SK-N-SH treated with all-trans-retinoic acid at 6 μM for 48 hours (cell line): ENCODE measurements at regions not wholly inside any gene's neighbourhood (a gene's known extent, or its start where the extent isn't known, plus 50 kb on each side); places are given as distances from the start of the nearest gene placed in this dataset.

Source experiments
- ATAC-seq: fragments of 200-7000 bp; cut with Tn5 transposase; 3 replicates; pipeline ENCODE4 v1.9.1; 2020; ENCODE audit warnings: mild to moderate bottlenecking, moderate library complexity
- ARNTL ChIP-seq: fragments of 450-650 bp; formaldehyde crosslinking; IDR thresholded peaks from 2 replicates; pipeline ENCODE4 v1.5.0; 2020; ENCODE audit warnings: low read depth, mild to moderate bottlenecking, moderate library complexity, borderline replicate concordance
- BACH2 ChIP-seq: fragments of 250-450 bp; sonication (Bioruptor Pico); IDR thresholded peaks from 2 replicates; pipeline ENCODE4 v1.9.0; 2021; ENCODE audit warnings: mild to moderate bottlenecking, borderline replicate concordance
- CREB5 ChIP-seq: fragments of 250-450 bp; sonication (Bioruptor Pico); IDR thresholded peaks from 2 replicates; pipeline ENCODE4 v1.5.1; 2020; ENCODE audit warnings: low read depth, mild to moderate bottlenecking, moderate library complexity
- CSDC2 ChIP-seq: fragments of 250-450 bp; sonication (Bioruptor Pico); IDR thresholded peaks from 2 replicates; pipeline ENCODE4 v1.5.0; 2020; ENCODE audit warnings: mild to moderate bottlenecking, moderate library complexity
- ESRRG ChIP-seq: fragments of 250-450 bp; sonication (Bioruptor Pico); IDR thresholded peaks from 2 replicates; pipeline ENCODE4 v1.6.1; 2021; ENCODE audit warnings: mild to moderate bottlenecking
- GLIS3 ChIP-seq: fragments of 250-450 bp; sonication (Bioruptor Pico); IDR thresholded peaks from 2 replicates; pipeline ENCODE4 v1.5.0; 2020; ENCODE audit warnings: mild to moderate bottlenecking, moderate library complexity
- ISL1 ChIP-seq: fragments of 250-450 bp; sonication (Bioruptor Pico); IDR thresholded peaks from 2 replicates; pipeline ENCODE4 v2.1.2; 2022; ENCODE audit warnings: mild to moderate bottlenecking, moderate library complexity
- OSR1 ChIP-seq: fragments of 250-450 bp; sonication (Bioruptor Pico); IDR thresholded peaks from 2 replicates; pipeline ENCODE4 v1.8.0; 2022; ENCODE audit warnings: moderate library complexity, mild to moderate bottlenecking, inconsistent platforms
- PATZ1 ChIP-seq: fragments of 250-450 bp; sonication (Bioruptor Pico); IDR thresholded peaks from 2 replicates; pipeline ENCODE4 v1.8.0; 2020; ENCODE audit warnings: mild to moderate bottlenecking, moderate library complexity, borderline replicate concordance
- POU6F1 ChIP-seq: fragments of 250-450 bp; sonication (Bioruptor Pico); IDR thresholded peaks from 2 replicates; pipeline ENCODE4 v1.8.0; 2021; ENCODE audit warnings: low read depth, mild to moderate bottlenecking, moderate library complexity, borderline replicate concordance
- PPARA ChIP-seq: fragments of 250-450 bp; sonication (Bioruptor Pico); IDR thresholded peaks from 2 replicates; pipeline ENCODE4 v1.5.0; 2020; ENCODE audit warnings: mild to moderate bottlenecking, borderline replicate concordance
- RARB ChIP-seq: fragments of 250-450 bp; sonication (Bioruptor Pico); IDR thresholded peaks from 2 replicates; pipeline ENCODE4 v1.8.0; 2021; ENCODE audit warnings: mild to moderate bottlenecking, moderate library complexity
- SNAI2 ChIP-seq: fragments of 250-450 bp; sonication (Bioruptor Pico); IDR thresholded peaks from 2 replicates; pipeline ENCODE4 v1.5.0; 2020; ENCODE audit warnings: mild to moderate bottlenecking, moderate library complexity
- TCF4 ChIP-seq: fragments of 250-450 bp; sonication (Bioruptor Pico); IDR thresholded peaks from 2 replicates; pipeline ENCODE4 v1.8.0; 2021; ENCODE audit warnings: mild to moderate bottlenecking, moderate library complexity, borderline replicate concordance
- TOX ChIP-seq: fragments of 250-450 bp; sonication (Bioruptor Pico); IDR thresholded peaks from 2 replicates; pipeline ENCODE4 v1.8.0; 2021; ENCODE audit warnings: mild to moderate bottlenecking, moderate library complexity, borderline replicate concordance
- TSHZ2 ChIP-seq: fragments of 250-450 bp; sonication (Bioruptor Pico); IDR thresholded peaks from 2 replicates; pipeline ENCODE4 v1.5.0; 2020; ENCODE audit warnings: mild to moderate bottlenecking, moderate library complexity
- ZFP3 ChIP-seq: fragments of 250-450 bp; sonication (Bioruptor Pico); IDR thresholded peaks from 2 replicates; pipeline ENCODE4 v1.5.0; 2020; ENCODE audit warnings: mild to moderate bottlenecking, moderate library complexity
- ZFP30 ChIP-seq: fragments of 450-650 bp; formaldehyde crosslinking; IDR thresholded peaks from 2 replicates; pipeline ENCODE4 v1.5.0; 2022; ENCODE audit warnings: mild to moderate bottlenecking, moderate library complexity
- ZNF565 ChIP-seq: fragments of 450-650 bp; formaldehyde crosslinking; conservative IDR thresholded peaks from 2 replicates; pipeline ENCODE4 v1.5.0; 2020; ENCODE audit warnings: low read depth, mild to moderate bottlenecking, moderate library complexity
- ZNF8 ChIP-seq: fragments of 450-650 bp; formaldehyde crosslinking; IDR thresholded peaks from 2 replicates; pipeline ENCODE4 v1.5.0; 2020; ENCODE audit warnings: mild to moderate bottlenecking, moderate library complexity

DNA sequence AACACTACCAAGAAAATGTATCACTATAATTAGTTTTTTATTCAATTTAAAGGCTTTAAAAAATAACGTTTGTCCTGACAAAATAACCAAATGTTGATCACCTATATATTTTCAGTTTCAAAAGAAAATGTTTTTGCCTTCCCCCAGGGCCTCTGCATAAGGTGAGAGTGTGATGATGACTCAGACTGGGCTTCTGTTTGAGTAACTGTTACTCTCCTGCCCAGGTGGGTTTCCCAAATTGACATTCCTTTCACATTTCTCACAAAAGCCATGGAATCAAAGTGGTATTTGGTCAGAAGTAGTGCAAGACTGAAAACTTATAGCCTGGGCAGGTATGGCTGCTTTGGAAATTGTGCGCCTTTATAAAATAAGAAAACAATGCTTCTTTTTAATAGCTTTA, 180.6 kb downstream of the COG6 start (continued):
- TF ChIP-seq PATZ1 (no peak), OSR1 (CRISPR knock-in tag) (no peak), ZNF8 (no peak), ZFP3 (no peak), SNAI2 (CRISPR knock-in tag) (no peak), ESRRG (no peak), TCF4 (CRISPR knock-in tag) (no peak), ZNF565 (CRISPR knock-in tag) (no peak), TOX (no peak), CREB5 (CRISPR knock-in tag) (no peak), GLIS3 (CRISPR knock-in tag) (no peak), PPARA (CRISPR knock-in tag) (no peak), BACH2 (CRISPR knock-in tag) (no peak)

GRCh38 chr13:39837866-39838265, 182.4 kb downstream of the COG6 start:
- peak; percentile 53 for ATAC-seq

DNA sequence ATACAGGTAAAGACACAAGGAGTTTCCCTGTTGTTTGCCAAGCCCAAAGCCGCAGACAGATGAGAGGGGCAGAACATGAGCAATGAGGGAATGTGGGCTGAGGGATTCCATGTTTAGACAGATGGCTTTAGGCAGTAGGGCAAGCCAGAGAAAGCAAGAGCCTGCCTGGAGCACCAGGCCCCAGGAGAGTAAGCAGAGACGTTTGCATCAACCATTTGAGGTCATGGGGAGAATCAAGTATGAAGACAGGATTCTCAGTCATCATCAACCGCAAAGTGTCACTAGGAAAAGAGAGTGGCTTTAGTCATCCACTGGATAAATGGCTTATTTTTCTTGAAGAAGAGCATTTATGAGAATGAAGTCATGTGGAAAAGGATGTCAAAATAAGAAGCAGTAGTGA, 184.7 kb downstream of the COG6 start:
- no peak for ATAC-seq
- TF ChIP-seq ARNTL (CRISPR knock-in tag): no peak
- no peak for TF ChIP-seq TSHZ2 (CRISPR knock-in tag)
- no peak for TF ChIP-seq ZFP30 (CRISPR knock-in tag)
- no peak for TF ChIP-seq OSR1 (CRISPR knock-in tag)
- no peak for TF ChIP-seq POU6F1 (CRISPR knock-in tag)
- no peak for TF ChIP-seq CSDC2 (CRISPR knock-in tag)
- no peak for TF ChIP-seq ISL1
- no peak for TF ChIP-seq GLIS3 (CRISPR knock-in tag)
- no peak for TF ChIP-seq PATZ1
- TF ChIP-seq ESRRG: no peak
- TF ChIP-seq ZNF8: no peak
- no peak for TF ChIP-seq RARB
- TF ChIP-seq TOX: no peak
- no peak for TF ChIP-seq CREB5 (CRISPR knock-in tag)
